NCI-H187 (cell line): ENCODE measurements at regions not wholly inside any gene's neighbourhood (a gene's known extent, or its start where the extent isn't known, plus 50 kb on each side); places are given as distances from the start of the nearest gene placed in this dataset.

Experiments
- DNase-seq, 2 experiments: peaks; one replicate each; lab custom pipeline; 2025; lab: John Stamatoyannopoulos, UW

DNA sequence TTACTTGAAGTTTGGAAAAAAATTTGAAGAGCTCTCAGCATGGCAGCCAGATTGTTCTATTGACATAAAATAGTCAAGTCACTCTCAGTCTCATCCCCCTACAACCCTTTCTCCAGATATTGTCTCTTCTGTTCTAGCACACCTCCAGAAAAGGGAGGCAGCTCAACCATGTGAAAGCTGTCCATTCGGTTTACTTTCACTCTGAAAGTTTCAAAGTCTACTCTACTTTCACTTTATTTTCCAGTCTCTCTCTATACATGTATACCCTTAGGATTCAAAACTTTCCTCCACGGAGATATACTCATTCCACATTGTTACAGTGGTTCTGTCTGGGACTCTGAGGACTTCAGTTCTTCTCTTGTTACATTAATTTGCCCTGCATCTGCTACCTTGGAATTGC, 111.0 kb upstream of the STAC start:
- no peak for DNase-seq

DNA sequence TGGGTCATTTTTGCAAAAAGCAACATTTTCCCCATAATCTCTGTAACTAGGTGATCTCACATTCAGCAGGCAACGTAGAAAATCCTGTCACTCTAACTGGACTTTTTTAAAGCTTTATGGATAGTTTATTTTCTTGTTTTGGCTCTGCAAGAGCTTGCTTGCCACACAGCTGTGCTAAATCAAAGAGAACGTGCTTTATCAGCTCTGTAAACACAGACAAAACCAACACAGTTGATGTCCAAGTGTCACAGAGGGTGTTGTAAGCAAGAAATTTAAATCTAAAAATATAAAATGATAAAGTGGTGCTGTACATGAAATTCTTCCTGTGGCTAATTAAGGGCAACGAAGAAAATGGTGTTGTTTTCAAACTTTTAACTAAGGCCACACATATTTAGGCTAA, 97.5 kb upstream of the STAC start:
- no peak for DNase-seq

DNA sequence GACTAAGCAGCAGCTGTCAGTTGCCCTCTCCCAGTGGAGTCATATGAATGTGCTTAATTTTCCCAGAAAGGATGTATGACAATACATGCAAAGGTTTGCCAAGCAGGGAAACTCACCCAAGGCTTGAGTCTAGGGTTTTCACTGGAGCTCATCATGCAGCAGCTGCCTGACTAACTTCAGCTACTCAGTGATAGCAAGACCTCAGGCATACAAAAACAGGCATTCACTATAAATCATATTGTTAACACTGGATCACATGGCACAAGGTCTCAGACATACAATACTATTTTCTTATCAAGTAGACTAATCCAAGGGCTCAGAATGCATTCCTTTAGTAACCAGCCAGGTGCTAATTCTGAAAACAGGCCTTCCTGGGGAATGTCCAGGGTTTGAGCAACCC, 85.0 kb upstream of the STAC start:
- DNase-seq = no peak

DNA sequence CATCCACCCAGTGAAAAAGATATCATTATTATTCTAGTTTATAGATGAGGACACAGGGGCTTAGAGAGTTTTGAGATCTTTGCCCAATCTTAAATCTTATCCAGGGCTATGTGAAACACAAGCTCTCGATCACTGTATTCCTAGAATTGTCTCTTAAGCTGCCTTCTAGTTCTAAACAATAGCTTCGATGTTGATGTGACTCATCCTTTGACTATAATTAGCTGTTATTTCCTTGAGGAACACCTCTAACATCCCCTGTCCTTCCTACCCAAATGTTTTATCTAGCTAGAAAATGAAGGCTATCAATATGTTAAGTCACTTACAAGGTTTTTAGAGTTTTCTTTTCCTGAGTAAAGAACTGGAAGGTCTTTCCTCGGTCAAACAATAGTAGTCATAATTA, 83.1 kb upstream of the STAC start:
- no peak for DNase-seq

DNA sequence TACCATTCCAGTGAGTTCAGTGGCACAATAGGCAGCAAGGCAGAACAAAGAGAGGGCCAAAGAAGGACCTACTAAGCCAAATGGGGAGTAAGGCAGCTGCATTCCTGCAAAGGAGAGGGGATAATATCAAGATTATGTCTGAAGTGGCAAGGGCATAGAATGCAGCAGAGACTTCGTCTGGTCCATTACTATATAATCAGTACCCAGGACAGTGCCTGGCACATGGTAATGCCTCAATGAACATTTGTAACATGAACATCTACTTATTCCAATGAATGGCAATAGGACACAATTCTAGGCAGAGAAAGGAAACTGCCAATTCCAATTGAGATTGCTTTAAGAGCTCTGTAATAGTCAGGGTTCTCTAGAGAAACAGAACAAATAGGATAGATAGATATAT, 82.1 kb upstream of the STAC start:
- DNase-seq = no peak

DNA sequence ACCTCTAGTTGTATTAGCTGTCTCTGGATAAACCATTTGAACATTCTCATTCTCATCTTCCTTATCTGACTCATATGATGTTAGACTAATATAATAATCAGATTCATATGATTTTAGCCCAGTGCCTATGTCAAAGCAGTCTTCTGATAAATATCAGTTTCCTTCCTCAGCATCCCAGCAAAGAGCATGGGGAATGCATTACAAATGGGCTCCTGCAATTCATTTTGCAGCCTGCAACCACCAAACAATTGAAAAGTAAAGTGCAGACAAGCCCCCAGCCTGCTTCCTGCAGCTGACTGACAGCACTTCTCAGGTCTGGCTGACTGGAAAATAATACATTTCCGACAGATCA, 78.2 kb upstream of the STAC start:
- DNase-seq = no peak

DNA sequence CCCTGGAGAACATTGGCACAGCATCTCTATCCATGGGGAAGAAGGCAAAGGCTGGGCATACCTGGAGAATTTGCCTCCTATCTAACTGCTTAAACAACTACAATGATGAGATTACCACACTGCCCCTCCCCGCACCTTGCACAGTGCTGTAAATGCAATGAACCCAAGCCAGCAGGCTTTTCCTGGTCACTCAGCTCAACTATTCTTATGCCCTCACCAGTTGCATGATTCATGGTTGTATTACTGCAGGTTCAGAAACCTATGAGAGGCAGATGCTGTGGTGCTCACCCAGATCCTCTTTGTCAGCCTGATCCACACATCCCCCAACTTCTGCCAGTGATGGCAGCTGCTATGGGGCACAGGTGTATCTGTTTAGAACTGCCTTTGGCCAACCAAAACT, 77.7 kb upstream of the STAC start:
- DNase-seq = no peak

DNA sequence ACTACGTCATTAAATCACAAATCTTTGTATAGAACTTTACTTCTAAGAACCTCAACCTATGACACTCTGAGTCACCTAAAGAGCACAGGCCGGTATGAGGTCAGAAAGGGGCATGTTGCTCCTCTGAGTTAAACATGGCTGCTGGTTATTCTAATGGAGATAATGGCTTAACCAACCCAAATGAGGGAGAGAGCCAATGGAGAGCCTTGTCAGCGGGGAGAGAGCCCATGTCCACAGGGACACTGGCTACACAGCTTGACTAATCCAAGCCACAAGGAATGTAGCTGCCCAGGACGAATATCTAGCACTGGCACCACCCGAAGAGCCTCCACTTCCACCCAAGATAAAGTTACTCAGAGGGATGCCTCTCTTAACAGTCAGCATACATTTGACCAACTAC, 77.0 kb upstream of the STAC start:
- DNase-seq = no peak

DNA sequence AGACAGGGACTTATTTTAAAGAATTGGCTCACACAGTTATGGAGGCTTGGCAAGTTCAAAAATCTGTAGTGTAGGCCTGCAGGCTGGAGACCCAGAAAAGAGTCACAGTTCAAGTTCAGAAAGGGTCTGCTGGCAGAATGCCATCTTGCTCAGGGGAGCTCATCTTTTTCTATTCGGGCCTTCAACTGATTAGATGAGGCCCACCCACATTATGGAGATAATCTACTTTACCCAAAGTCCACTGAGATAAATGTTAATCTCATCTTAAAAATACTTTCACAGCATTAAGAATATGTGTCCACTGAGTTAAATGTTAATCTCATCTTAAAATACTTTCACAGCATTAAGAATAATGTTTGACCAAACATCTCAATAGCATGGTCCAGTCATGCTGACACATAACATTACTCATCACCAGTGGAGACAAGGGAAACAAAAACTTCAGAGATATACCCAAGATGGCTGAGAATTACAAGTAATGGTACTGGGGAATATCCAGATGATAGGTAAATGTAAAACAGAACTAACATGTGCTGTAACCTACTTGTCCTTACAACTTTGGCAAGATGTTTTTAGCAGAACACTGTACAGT, 74.3 kb upstream of the STAC start:
- DNase-seq = no peak

DNA sequence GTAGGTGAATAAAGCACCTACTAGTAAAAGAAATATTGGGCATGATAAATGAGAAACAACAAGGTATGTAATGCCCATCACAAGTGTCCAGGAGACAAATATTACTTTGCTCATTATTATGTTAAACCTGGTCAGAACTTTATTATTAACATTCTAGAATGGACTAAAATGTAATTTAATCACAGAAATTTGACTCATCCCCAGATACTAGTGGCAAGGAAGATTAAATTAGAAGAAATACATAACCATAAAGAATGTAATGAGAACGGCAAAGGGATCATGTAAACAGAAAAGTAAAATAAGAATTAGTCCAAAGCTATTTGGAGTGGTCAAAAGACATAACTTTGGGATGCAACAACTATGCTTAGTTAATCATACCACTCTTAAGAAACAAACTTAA, 71.2 kb upstream of the STAC start:
- no peak for DNase-seq

DNA sequence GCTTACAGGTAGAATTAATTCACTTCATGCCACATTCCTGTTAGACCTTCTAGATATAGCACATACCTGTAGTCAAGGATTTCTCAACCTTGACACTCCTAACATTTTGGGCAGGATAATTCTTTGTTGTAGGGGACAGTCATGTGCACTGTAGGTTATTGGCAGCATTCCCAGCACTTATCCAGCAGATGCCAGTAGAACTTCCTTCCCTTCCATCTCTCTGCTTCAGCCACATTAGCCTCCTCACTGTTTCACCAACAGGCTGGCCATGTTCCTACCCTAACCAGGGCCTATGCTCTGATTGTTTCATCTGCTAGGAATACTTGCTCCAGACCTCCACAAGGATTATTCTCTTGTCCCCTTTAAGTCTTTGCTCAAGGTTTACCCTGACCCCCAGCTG, 68.0 kb upstream of the STAC start:
- DNase-seq = no peak

DNA sequence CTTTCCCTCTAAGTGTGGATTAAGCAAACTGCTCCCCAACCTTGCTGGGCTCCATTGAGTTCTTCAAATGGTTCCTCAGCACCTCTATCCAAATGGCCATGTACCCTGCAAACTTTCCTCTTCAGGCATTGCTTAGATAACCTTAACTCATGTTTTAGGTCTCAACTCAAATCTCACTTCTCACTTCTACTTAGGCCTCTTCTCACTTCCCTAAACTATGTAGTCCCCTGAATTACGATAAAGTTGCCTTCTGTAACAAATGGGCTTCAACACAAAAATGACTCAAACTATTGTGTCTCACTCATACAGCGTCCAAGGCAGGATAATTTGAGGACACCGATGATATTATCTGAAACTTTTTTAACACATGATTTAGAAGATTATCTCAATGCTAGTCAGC, 62.4 kb upstream of the STAC start:
- DNase-seq = no peak

DNA sequence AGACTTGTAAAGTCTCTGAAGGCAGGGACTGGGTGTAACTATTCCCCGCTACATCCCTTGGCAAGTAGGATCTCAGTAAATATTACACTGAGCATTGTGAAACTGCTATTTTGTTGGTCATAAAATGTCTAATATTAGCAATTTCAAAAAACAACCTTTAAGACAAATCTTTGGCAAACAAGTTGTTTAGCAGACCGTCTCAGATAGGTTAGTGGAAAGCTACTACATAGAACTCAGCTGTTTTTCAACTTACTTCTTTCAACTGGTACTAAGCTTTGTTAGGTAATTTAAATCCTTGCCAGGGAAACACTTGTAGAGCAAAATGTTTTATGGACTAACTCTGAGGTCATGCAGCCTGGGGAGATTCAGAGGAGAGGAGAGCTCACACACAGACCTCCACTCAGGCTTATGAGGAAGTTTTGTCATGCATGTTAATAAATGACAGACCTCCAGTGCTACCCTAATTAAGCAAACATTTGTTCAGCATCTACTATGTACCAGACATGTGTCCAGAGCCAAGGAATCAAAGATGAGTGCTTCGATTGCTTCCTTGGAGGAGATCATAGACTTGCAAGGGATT, 61.6 kb upstream of the STAC start:
- no peak for DNase-seq

DNA sequence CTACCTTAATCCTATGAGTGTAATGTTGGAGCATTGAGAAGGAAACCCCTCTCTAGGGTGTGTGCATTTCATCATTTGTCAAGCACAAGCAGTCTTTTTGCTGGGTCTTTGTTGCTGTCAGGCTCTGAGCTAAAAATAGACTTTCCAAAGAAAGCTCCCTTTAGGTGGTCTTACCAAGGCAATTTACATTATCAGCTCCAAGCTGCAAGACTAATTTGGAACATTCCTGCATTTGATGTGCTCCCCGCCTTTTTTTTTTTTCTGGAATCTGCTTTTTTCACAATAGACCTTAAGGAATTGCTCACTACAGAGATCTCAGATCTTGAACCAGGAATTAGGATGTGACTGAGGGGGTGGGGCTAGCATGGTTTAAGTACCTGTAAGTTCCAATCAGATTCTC, 60.6 kb upstream of the STAC start:
- no peak for DNase-seq
